HG03460 (cell line): ENCODE measurements at regions not wholly inside any gene's neighbourhood (a gene's known extent, or its start where the extent isn't known, plus 50 kb on each side); places are given as distances from the start of the nearest gene placed in this dataset.

ENCODE experiments used
- ATAC-seq: cut with Tn5 transposase; IDR thresholded peaks from one replicate; pipeline ENCODE4 v1.9.1; 2021; ENCODE audit not compliant: unreplicated experiment

GRCh38 chr13:30108216-30108912 is 199.0 kb downstream of the KATNAL1 start:
- ATAC-seq = no peak

DNA sequence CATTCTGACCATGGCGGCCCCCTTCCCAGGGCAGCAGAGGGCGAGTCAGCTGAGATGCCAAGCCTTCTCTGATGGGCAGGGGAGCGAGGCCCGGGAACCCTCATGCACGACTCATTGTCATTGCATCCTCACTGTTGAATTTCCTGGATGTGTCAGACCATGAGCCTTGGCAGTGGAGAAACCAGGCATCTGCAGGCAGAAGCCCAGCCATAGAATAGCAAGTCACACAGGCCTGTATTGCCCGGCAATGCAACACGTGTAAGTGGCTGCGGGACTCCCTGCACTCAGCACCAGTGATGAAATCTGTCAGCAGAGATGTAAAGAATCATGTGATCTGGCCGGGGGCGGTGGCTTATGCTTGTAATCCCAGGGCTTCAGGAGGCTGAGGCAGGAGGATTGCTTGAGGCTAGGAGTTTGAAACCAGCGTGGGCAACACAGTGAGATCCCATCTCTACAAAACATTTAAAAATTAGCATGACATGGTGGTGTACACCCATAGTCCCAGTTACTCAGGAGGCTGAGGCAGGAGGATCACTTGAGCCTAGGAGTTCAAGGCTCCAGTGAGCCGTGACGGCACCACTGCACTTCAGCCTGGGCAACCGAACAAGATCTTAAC is 199.7 kb downstream of the KATNAL1 start:
- no peak for ATAC-seq

DNA sequence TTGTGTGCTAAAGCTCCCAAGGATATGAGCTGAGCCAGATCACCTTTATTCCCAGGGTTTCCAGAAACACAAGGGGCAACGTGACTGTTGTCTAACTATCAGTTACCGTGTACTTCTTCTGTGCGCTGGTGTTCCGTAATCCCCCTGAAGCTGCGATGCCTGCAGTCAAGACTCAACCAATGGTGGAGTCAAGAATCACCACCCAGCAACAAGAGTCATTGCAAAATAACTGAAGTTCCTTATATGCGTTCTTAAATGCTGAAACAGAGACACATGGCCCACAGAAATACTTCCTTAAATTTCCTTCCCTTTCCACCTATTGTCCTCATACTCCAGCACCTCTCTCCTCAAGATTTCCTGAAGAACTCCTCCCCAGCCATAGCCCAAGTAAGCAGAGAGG is 200.2 kb downstream of the KATNAL1 start:
- no peak for ATAC-seq

DNA sequence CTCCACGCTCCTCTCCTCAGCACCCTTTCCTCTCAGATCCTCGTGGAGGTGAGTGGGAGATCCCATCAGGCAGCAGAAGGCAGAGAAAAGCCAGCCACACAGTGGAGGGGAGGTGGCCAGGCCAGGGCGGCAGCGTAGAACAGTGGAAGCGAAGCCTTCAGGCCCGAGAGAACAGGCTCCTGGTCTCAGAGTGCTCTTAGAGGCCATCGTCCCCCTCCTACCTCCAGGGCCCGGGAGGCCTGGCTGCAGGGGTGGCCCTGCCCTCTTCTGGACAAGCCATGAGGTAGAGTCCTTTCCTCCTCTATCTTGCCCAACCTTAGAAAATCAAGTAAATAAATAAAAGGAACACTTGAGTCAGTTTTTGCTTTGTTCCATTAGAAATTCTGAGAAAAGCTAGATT is 202.0 kb downstream of the KATNAL1 start:
- no peak for ATAC-seq

- no peak for ATAC-seq
These were observed 204.1 kb downstream of the KATNAL1 start for GRCh38 chr13:30103161-30103840.

- no peak for ATAC-seq
These were observed 207.1 kb downstream of the KATNAL1 start for GRCh38 chr13:30100226-30100625.

GRCh38 chr13:30097701-30098100 is 209.7 kb downstream of the KATNAL1 start:
- ATAC-seq = no peak

GRCh38 chr13:30097089-30097488 is 210.3 kb downstream of the KATNAL1 start:
- no peak for ATAC-seq

- ATAC-seq = no peak
These were observed 213.3 kb downstream of the KATNAL1 start for GRCh38 chr13:30094015-30094414.

DNA sequence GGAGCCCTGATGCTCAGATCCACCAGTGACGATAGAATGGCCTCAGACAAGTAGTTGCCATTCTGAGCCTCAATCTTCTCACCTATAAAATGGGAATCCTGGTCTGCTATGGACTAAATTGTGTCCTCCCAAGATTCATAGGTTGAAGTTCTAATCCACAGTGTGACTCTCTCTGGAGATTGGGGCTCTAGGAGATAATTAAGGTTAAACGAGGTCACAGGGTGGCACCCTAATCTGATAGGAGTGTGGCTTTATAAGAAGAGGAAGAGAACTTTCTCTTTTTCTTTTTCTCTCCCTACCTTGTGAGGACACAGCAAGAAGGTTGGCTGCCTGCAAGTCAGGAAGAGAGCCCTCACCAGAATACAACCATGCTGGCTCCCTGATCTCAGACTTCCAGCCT is 214.1 kb downstream of the KATNAL1 start:
- no peak for ATAC-seq

GRCh38 chr13:30091691-30092090 is 215.7 kb downstream of the KATNAL1 start:
- ATAC-seq = no peak

GRCh38 chr13:30091035-30091434 is 216.3 kb downstream of the KATNAL1 start:
- ATAC-seq = no peak

GRCh38 chr13:30088312-30088855 is 219.0 kb downstream of the KATNAL1 start:
- no peak for ATAC-seq

- ATAC-seq = no peak
These were observed 222.3 kb downstream of the KATNAL1 start for GRCh38 chr13:30085087-30085486.

DNA sequence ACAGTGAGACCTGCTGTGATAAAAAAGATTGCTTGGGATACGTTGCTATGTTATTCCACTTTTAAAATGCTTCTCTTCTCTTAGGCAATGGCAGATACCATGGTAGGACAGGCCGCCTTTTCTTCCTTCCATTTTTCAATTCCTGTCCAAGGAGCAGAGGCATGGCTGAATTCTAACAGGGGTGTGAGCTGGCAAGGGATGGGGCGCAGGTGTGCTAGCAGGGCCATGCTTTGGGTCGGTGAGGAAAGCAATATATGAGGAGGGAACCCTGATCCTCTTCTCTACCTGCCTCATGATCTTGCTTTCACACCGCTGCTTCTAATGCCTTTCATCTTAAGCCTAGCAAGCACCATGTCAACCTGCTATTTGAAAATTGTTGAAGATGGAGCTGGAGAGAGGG is 225.0 kb downstream of the KATNAL1 start:
- no peak for ATAC-seq

DNA sequence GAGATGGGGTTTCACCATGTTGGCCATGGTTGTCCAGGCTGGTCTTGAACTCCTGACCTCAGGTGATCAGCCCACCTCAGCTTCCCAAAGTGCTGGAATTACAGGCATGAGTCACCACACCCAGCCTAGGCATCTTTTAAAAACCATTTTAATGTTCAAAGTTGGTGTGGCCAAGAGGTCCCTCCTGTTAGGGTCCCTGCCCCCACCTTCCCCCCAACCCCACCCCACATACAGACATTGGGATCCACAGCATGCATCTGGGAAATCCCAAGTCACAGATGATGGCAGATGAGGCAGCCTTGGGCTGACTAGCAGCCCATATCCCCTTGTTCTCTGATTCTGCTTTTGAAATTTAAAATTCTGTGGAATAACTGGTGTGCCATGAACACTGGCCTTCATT is 226.0 kb downstream of the KATNAL1 start:
- no peak for ATAC-seq

- no peak for ATAC-seq
These were observed 227.8 kb downstream of the KATNAL1 start for GRCh38 chr13:30079501-30079900.

- ATAC-seq = no peak
These were observed 227.6 kb upstream of the UBL3 start for GRCh38 chr13:30078059-30078458.

DNA sequence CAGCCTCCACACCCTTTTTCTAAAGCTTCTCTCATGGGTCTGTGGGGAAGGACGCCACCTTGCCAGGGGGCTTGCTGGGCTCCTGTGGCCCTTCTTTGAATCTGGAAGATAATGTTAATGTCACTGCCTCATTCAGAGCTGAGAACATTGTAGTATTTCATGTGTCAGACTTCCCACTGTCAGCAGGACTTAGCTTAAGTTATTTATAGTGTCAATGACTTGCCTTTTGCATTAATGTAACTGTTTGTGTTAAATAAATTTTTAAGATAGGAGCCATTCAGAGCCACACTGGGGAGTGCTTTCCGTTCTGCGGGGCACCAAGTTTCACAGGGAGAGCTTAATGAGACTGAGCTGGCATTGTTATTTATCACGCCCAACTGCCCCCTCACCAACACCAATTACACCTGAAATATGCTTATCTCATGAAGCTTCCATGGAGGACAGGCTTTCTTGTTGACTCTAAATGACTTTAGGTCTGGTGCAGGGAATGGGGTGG is 226.9 kb upstream of the UBL3 start:
- no peak for ATAC-seq

- no peak for ATAC-seq
These were observed 224.7 kb upstream of the UBL3 start for GRCh38 chr13:30074955-30075614.

DNA sequence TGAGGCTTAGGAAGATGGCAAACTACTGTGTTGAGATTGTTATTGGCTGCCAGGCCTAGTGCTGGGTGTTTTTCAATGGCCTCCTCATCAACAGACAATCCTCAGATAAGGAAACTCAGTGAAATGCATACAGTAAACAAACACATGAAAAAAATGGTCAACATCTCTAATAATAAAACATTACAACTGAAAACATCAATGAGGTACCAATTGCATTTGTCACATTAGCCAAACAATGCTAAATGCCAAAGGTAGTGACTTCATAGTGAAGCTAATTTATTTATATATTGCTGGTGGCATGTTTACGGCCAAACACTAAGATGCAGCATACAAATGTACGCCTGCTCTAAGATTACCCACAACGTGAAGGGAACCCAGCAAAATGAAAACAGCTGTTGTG is 224.0 kb upstream of the UBL3 start:
- no peak for ATAC-seq
